HUES48 (cell line): ENCODE measurements at regions not wholly inside any gene's neighbourhood (a gene's known extent, or its start where the extent isn't known, plus 50 kb on each side); places are given as distances from the start of the nearest gene placed in this dataset.

ENCODE experiments used
- H3K27ac ChIP-seq: one replicate; pipeline ENCODE4 v1.7.0; 2013; ENCODE audit warnings: low read depth, low read length, inconsistent platforms
- H3K27me3 ChIP-seq: 2 replicates; pipeline ENCODE4 v1.6.1; 2013; ENCODE audit warnings: mild to moderate bottlenecking, low read length; ENCODE audit not compliant: control insufficient read depth, insufficient read depth
- H3K36me3 ChIP-seq: 2 replicates; pipeline ENCODE4 v1.6.1; 2013; ENCODE audit warnings: low read length; ENCODE audit not compliant: control insufficient read depth, insufficient read depth
- H3K4me1 ChIP-seq: 2 replicates; pipeline ENCODE4 v1.6.1; 2013; ENCODE audit warnings: mild to moderate bottlenecking, low read length; ENCODE audit not compliant: control insufficient read depth, insufficient read depth
- H3K4me3 ChIP-seq: 2 replicates; pipeline ENCODE4 v1.5.1; 2013; ENCODE audit warnings: mild to moderate bottlenecking, low read depth, low read length
- H3K9ac ChIP-seq: 2 replicates; pipeline ENCODE4 v1.6.1; 2013; ENCODE audit warnings: mild to moderate bottlenecking, low read depth, low read length, moderate library complexity
- H3K9me3 ChIP-seq: 2 replicates; pipeline ENCODE4 v1.6.1; 2013; ENCODE audit warnings: low read length; ENCODE audit not compliant: control insufficient read depth, insufficient read depth

DNA sequence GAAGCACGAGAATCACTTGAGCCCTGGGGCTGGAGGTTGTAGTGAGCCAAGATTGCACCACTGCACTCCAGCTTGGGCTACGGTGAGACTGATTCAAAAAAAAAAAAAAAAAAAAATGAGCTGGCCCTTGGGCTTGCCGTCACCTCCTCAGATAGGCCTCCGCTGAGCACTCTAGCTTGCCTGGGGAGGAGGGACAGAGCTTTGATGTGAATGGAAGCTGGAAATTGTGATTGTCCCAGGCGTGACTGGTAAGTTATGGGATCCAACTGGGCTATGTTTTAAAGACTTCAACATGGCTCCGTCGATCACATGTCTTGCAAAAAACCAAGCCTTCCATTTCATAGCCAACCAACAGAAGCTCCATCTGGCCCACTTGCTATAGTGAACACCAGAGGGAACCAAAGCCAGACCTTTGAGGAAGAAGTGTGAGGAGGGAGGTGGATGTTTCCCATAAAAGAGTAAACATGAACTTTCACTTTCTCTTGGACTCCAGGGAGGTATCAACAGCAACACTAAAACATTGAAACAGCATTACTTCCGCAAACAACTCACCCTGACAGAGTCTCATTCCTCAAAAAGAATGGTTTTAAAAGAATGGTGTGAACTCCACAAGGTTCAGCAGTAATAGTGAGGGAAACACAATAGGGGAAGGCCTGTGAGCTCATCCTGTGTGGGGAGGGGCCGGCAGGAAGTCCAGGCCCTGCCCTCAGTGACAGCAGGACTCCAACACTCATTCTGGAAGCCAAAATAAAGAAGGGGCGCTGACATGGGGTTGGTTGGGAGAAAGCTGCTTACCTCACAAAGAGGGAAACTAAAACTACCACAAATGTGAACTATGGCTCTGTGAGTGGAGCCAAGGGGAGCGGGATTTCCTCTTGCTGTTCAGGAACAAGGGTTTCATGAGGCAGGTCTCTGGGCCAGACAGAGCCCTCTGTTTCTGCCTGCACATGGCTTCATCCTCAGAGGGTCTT, 59.2 kb upstream of the IL12A start:
- Histone ChIP-seq H3K9me3 (peaks cover 8% of the 10 kb centered on the region), H3K4me1 (no peaks in the 10 kb centered on the region), H3K27me3 (no peaks in the 10 kb centered on the region), H3K9ac (no peak overlapping the region), H3K36me3 (no peaks in the 10 kb centered on the region), H3K27ac (no peak overlapping the region), H3K4me3 (no peak overlapping the region)

DNA sequence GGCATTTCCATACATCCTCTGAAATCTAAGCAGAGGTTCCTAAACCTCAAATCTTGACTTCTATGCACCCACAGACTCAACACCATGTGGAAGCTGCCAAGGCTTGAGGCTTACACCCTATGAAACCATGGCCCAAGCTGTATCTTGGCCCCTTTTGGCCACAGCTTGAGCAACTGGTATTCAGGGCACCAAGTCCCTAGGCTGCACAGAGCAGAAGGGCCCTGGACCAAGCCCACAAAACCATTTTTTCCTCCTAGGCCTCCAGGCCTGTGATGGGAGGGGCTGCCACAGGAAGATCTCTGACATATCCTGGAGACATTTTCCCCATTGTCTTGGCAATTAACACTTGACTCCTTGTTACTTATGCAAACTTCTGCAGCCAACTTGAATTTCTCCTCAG, 54.4 kb upstream of the IL12A start:
- Histone ChIP-seq H3K27ac (no peak overlapping the region), H3K9me3 (peaks cover 19% of the 10 kb centered on the region), H3K4me1 (no peaks in the 10 kb centered on the region), H3K9ac (no peak overlapping the region), H3K27me3 (no peaks in the 10 kb centered on the region), H3K4me3 (no peak overlapping the region), H3K36me3 (no peaks in the 10 kb centered on the region)

DNA sequence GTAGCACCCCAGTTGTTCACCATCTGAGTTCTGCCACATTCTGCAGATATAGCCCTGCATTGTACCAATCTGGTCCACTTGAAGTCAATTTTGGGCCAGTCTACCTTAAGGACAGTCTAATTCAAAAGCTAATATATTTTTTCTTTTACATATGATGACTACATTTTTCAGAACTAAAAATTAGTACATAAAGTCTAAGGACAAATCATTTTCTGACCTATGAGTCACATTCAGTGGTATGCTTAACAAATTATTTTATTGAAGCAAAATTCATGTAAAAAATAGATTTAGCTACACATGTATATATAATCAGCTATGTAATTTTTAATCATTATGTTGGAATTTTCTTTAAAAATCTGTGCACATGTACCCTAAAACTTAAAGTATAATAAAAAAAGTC, 52.1 kb upstream of the IL12A start:
- no peaks in the 10 kb centered on the region for H3K36me3 ChIP-seq
- H3K4me1 ChIP-seq: no peaks in the 10 kb centered on the region
- peaks cover 19% of the 10 kb centered on the region for H3K9me3 ChIP-seq
- H3K4me3 ChIP-seq: no peak overlapping the region
- no peak overlapping the region for H3K27ac ChIP-seq
- H3K9ac ChIP-seq: no peak overlapping the region
- H3K27me3 ChIP-seq: no peaks in the 10 kb centered on the region

DNA sequence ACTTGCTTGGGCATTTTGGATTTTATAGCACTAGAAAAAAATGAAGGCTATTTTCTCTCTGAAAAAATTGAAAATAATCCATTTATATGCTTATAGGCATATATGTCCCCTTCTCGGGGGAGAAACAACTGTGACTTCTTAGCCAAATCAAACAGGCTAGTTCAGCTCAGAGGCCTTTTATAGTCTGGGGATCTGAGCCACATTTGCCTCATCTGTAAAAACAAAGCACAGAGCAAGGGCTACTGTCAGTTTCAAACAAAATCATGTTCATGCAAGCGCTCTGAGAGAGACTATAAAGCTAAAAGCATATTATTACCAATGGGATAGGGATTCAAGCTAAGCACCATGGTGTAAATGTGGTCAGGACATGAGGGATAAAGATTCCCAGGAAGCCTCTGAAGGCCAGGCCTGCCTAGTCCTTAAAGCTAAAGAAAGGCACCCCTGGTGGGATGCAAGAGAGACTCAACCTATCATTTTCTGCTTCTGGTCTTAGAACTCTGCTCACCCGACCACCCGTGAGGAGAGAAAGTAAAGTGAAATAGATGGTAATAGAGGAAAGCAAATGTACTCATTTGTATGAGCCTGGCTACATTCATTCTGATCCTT, 51.0 kb upstream of the IL12A start:
- no peak overlapping the region for H3K9ac ChIP-seq
- H3K9me3 ChIP-seq: peaks cover 19% of the 10 kb centered on the region
- no peaks in the 10 kb centered on the region for H3K27me3 ChIP-seq
- H3K4me3 ChIP-seq: no peak overlapping the region
- H3K36me3 ChIP-seq: no peaks in the 10 kb centered on the region
- no peaks in the 10 kb centered on the region for H3K4me1 ChIP-seq
- H3K27ac ChIP-seq: no peak overlapping the region

DNA sequence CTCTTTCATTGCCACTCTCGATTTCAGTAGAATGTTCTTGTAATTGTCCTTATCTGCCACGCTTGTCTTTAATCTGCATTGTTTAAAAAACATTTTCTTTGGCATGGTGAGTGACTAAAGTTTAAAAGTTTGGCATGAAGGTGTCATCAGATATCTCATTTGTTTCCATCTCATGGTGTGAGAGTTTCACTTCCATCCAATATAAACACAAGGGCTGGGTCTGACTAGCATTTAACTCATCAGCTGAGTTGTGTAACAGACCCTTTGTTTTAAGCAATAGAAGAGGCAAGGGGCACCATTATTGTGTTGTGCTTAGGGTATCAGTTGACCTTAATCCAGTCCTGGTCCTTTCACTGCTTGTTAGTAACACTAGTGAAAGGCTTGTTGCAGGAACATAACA, 49.9 kb upstream of the IL12A start:
- H3K9ac ChIP-seq: no peak overlapping the region
- no peaks in the 10 kb centered on the region for H3K36me3 ChIP-seq
- no peaks in the 10 kb centered on the region for H3K4me1 ChIP-seq
- H3K27ac ChIP-seq: no peak overlapping the region
- H3K27me3 ChIP-seq: no peaks in the 10 kb centered on the region
- H3K4me3 ChIP-seq: no peak overlapping the region
- peaks cover 18% of the 10 kb centered on the region for H3K9me3 ChIP-seq
